ENCODE measurements at regions not wholly inside any gene's neighbourhood (a gene's known extent, or its start where the extent isn't known, plus 50 kb on each side); places are given as distances from the start of the nearest gene placed in this dataset.
"Not testable (repeated sequence)": the region's sequence is repeated elsewhere in the genome, so short reads cannot be mapped to it uniquely, and the experiment has no call there.

- in situ Hi-C loops (cut with HindIII; ENCODE audit: low sequenced_read_pairs): no loop called here
Observed at GRCh38 chr5:101404531-101404930, 501.4 kb upstream of the ST8SIA4 start.

- in situ Hi-C loops (cut with HindIII; ENCODE audit: low sequenced_read_pairs): no loop called here
Observed at GRCh38 chr5:101393795-101394450, 490.8 kb upstream of the ST8SIA4 start.

GRCh38 chr5:101390151-101390908 lies 487.2 kb upstream of the ST8SIA4 start:
- in situ Hi-C loops (cut with HindIII; ENCODE audit: low sequenced_read_pairs): no loop called here

GRCh38 chr5:101385276-101385675 lies 482.2 kb upstream of the ST8SIA4 start:
- in situ Hi-C loops (cut with HindIII; ENCODE audit: low sequenced_read_pairs): no loop called here

GRCh38 chr5:101370181-101370580 lies 467.1 kb upstream of the ST8SIA4 start:
- in situ Hi-C loops (cut with HindIII; ENCODE audit: low sequenced_read_pairs): no loop called here

- in situ Hi-C loops (cut with HindIII; ENCODE audit: low sequenced_read_pairs): no loop called here
Observed at GRCh38 chr5:101364469-101364868, 461.4 kb upstream of the ST8SIA4 start.

- in situ Hi-C loops (cut with HindIII; ENCODE audit: low sequenced_read_pairs): no loop called here
Observed at GRCh38 chr5:101362067-101362466, 459.0 kb upstream of the ST8SIA4 start.

- in situ Hi-C loops (cut with HindIII; ENCODE audit: low sequenced_read_pairs): no loop called here
Observed at GRCh38 chr5:101346906-101347305, 443.8 kb upstream of the ST8SIA4 start.

GRCh38 chr5:101346447-101346846 lies 443.4 kb upstream of the ST8SIA4 start:
- in situ Hi-C loops (cut with HindIII; ENCODE audit: low sequenced_read_pairs): no loop called here

GRCh38 chr5:101338226-101338625 lies 435.1 kb upstream of the ST8SIA4 start:
- in situ Hi-C loops (cut with HindIII; ENCODE audit: low sequenced_read_pairs): no loop called here

GRCh38 chr5:101327816-101328215 lies 424.7 kb upstream of the ST8SIA4 start:
- in situ Hi-C loops (cut with HindIII; ENCODE audit: low sequenced_read_pairs): no loop called here

GRCh38 chr5:101326766-101327165 lies 423.7 kb upstream of the ST8SIA4 start:
- in situ Hi-C loops (cut with HindIII; ENCODE audit: low sequenced_read_pairs): no loop called here

GRCh38 chr5:101316401-101316800 lies 413.3 kb upstream of the ST8SIA4 start:
- in situ Hi-C loops (cut with HindIII; ENCODE audit: low sequenced_read_pairs): not testable (repeated sequence)

- in situ Hi-C loops (cut with HindIII; ENCODE audit: low sequenced_read_pairs): no loop called here
Observed at GRCh38 chr5:101306391-101307137, 403.5 kb upstream of the ST8SIA4 start.

GRCh38 chr5:101296477-101296876 lies 393.4 kb upstream of the ST8SIA4 start:
- in situ Hi-C loops (cut with HindIII; ENCODE audit: low sequenced_read_pairs): no loop called here

- in situ Hi-C loops (cut with HindIII; ENCODE audit: low sequenced_read_pairs): no loop called here
Observed at GRCh38 chr5:101292199-101292598, 389.1 kb upstream of the ST8SIA4 start.

- in situ Hi-C loops (cut with HindIII; ENCODE audit: low sequenced_read_pairs): not testable (repeated sequence)
Observed at GRCh38 chr5:101290761-101291160, 387.7 kb upstream of the ST8SIA4 start.

GRCh38 chr5:101288633-101289032 lies 385.6 kb upstream of the ST8SIA4 start:
- in situ Hi-C loops (cut with HindIII; ENCODE audit: low sequenced_read_pairs): no loop called here

GRCh38 chr5:101284736-101285375 lies 381.8 kb upstream of the ST8SIA4 start:
- in situ Hi-C loops (cut with HindIII; ENCODE audit: low sequenced_read_pairs): no loop called here

- in situ Hi-C loops (cut with HindIII; ENCODE audit: low sequenced_read_pairs): not testable (repeated sequence)
Observed at GRCh38 chr5:101283938-101284337, 380.9 kb upstream of the ST8SIA4 start.

- in situ Hi-C loops (cut with HindIII; ENCODE audit: low sequenced_read_pairs): no loop called here
Observed at GRCh38 chr5:101278917-101279316, 375.8 kb upstream of the ST8SIA4 start.

Measured in endothelial cell of hepatic sinusoid (primary cell).